Activated CD8-positive, alpha-beta T cell treated with anti-CD3 and anti-CD28 coated beads, Interleukin-2, amount 10 ng/mL, durations not matched to agents 7 days and 5 days (primary cell): ENCODE measurements at regions not wholly inside any gene's neighbourhood (a gene's known extent, or its start where the extent isn't known, plus 50 kb on each side); places are given as distances from the start of the nearest gene placed in this dataset.

Experiments used
- ATAC-seq: fragments of 150-1000 bp; cut with Tn5 transposase; one replicate; pipeline ENCODE4 v1.10.0; 2021; ENCODE audit warnings: moderate library complexity
- CTCF ChIA-PET: fragments of 350-600 bp; sonication (Branson Sonifier 250); formaldehyde crosslinking; loops from one replicate; lab custom pipeline; 2021; ENCODE audit warnings: antibody characterized with exemption; lab: Charles Lee
- POLR2A ChIA-PET: fragments of 350-600 bp; sonication (Branson Sonifier 250); formaldehyde crosslinking; loops from one replicate; lab custom pipeline; 2021; ENCODE audit warnings: antibody characterized with exemption; lab: Charles Lee
- DNase-seq: peaks from one replicate; pipeline ENCODE4 v3.0.0-alpha.2; 2020
- H3K27ac Mint-ChIP-seq: one replicate; pipeline ENCODE4 v1.8.0; 2021; ENCODE audit warnings: mild to moderate bottlenecking, mixed read lengths
- H3K27me3 Mint-ChIP-seq: one replicate; pipeline ENCODE4 v1.8.0; 2021; ENCODE audit warnings: low read depth, mixed read lengths
- H3K36me3 Mint-ChIP-seq: one replicate; pipeline ENCODE4 v1.8.0; 2021; ENCODE audit warnings: low read depth, mixed read lengths
- H3K4me1 Mint-ChIP-seq: one replicate; pipeline ENCODE4 v1.8.0; 2021; ENCODE audit warnings: low read depth, mixed read lengths
- H3K4me3 Mint-ChIP-seq: one replicate; pipeline ENCODE4 v1.8.0; 2021; ENCODE audit warnings: mild to moderate bottlenecking, mixed read lengths
- H3K9me3 Mint-ChIP-seq: one replicate; pipeline ENCODE4 v1.8.0; 2022; ENCODE audit warnings: mixed read lengths; ENCODE audit not compliant: insufficient read depth

DNA sequence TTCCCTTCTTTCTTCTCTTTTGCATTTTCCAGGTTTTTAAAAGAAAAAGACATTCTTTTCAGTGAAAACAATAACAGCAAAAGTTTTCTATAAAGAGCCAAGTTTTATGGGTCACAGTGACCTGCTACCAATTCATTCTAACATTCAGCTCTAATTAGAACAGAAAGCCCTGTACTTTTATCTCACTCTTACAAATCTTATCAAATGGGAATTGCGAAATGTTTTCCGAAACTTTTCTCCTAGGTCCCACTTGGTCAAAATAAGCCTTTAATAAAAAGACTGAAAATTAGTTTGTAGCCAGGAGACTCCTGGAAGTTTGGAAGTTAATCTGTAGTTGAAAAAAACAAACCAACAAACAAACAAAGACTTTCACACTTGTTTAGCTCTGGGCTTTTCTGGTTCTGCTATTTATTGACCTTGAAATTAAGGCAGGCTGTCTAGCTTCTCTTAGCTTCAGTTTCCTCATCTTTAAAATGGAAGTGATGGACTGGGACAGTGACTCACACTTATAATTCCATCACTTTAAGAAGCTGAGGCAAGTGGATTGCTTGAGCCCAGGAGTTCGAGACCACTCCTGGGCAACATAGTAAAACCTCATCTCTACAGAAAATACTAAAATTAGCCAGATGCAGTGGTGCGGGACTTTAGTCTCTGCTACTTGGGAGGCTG, 613.5 kb upstream of the CDH4 start:
- no peaks in the 10 kb centered on the region for H3K9me3 Mint-ChIP-seq
- H3K27me3 Mint-ChIP-seq = no peaks in the 10 kb centered on the region
- ChIA-PET CTCF (no interaction called here), POLR2A (no interaction called here)
- no peak overlapping the region for H3K4me3 Mint-ChIP-seq
- ATAC-seq (no peak), DNase-seq (no peak)
- H3K27ac Mint-ChIP-seq = no peak overlapping the region
- no peaks in the 10 kb centered on the region for H3K4me1 Mint-ChIP-seq
- H3K36me3 Mint-ChIP-seq = no peaks in the 10 kb centered on the region

DNA sequence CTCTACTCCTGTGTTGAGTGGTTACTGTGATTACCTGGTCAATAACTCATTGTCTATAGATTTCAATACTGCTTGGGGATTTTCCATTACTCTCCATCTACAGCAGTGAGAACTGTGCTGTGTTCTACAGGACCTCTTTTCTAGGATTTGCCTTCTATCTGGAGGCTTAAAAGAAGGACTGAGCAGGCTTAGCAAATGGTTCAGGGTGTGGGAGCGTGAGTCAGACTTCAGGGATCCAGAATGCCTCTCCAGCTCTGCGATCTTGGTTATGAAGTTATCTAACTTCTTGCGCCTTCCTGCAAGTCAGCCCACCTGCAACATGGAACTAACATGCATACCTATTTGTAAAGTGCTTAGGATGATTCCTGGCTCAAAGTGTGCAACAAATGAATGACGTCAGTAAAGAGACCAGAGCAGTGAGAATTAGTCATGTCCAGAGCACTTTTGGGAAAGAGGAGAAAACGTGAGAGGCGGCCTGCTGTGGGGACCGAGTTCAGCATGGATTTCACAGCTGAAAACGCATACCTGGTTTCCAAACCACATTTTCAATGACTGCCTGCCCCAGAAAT, 610.1 kb upstream of the CDH4 start:
- CTCF ChIA-PET = no interaction called here

DNA sequence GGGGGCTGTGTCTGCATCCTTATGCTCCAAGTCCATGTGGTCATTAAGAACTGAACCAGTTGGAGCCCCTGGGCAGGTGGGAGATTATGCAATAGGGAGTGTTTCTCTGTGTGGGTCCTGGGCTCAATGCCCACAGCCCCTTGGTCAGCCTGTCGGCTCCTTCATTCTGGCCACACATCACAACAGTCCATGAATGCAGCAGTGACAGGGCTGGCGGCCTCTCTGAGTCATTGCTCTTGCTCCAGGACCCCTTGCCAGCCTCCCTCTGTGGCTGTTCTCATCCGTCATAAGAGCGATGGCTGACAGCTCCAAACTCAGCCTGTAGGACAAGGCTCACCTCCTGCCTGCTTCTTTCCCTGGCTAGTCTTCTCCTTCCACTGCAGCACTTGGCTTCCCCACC, 609.5 kb upstream of the CDH4 start:
- ATAC-seq = no peak
- H3K4me3 Mint-ChIP-seq = no peak overlapping the region
- POLR2A ChIA-PET = no interaction called here

More for the DNA sequence above, 610.1 kb upstream of the CDH4 start:
- Mint-ChIP-seq H3K9me3 (no peaks in the 10 kb centered on the region), H3K4me3 (no peak overlapping the region), H3K27me3 (no peaks in the 10 kb centered on the region), H3K4me1 (no peaks in the 10 kb centered on the region), H3K36me3 (no peaks in the 10 kb centered on the region), H3K27ac (no peak overlapping the region)
- POLR2A ChIA-PET = no interaction called here
- ATAC-seq (no peak), DNase-seq (no peak)

DNA sequence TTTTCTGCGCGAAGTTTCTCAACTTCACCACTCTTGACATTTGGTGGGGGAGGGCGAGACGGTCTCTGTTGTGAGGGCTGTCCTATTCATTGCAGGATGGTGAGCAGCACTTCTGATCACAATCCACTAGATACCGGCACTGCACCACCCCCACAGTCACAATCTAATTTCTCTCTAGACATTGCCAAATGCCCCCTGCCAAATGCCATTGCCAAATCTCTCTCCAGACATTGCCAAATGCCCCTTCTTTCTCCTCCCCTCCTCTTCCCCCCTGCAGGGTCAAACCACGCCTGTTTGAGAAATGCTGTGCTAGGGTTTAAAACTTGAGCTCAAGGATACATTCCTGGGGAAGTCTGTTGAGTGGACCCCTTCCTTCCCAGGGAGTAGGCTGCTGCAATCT, 603.5 kb upstream of the CDH4 start:
- ChIA-PET POLR2A (no interaction called here), CTCF (no interaction called here)
- no peak for ATAC-seq
- H3K9me3 Mint-ChIP-seq = no peaks in the 10 kb centered on the region
- H3K4me1 Mint-ChIP-seq = no peaks in the 10 kb centered on the region
- no peaks in the 10 kb centered on the region for H3K27me3 Mint-ChIP-seq
- H3K36me3 Mint-ChIP-seq = no peaks in the 10 kb centered on the region
- H3K4me3 Mint-ChIP-seq = no peak overlapping the region
- no peak overlapping the region for H3K27ac Mint-ChIP-seq
- DNase-seq = no peak

More for the DNA sequence above, 609.5 kb upstream of the CDH4 start:
- Mint-ChIP-seq H3K9me3 (no peaks in the 10 kb centered on the region), H3K27me3 (no peaks in the 10 kb centered on the region), H3K27ac (no peak overlapping the region), H3K36me3 (no peaks in the 10 kb centered on the region), H3K4me1 (no peaks in the 10 kb centered on the region)
- no peak for DNase-seq
- CTCF ChIA-PET = no interaction called here

DNA sequence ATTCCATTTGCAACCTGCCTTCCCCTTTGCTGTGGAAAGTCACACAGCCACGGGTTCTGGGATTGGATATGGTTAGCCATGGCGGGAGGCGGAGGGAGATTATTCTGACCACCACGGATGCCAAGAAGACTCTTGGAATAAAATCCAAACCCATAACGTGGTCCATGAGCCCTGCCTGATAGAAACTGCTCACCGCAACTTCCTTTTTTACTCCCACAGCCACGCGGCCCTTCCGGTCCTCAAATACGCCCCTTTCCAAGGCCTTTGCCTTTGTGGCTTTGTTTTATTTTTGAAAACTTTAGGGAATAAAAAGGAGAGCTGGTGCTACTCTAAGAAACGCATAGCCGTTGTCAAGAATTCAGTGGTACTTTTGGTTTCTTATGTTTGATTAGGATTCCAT, 602.5 kb upstream of the CDH4 start:
- DNase-seq (no peak), ATAC-seq (no peak)
- H3K27ac Mint-ChIP-seq = no peak overlapping the region
- ChIA-PET CTCF (no interaction called here), POLR2A (no interaction called here)
- no peaks in the 10 kb centered on the region for H3K36me3 Mint-ChIP-seq
- H3K27me3 Mint-ChIP-seq = no peaks in the 10 kb centered on the region
- H3K4me3 Mint-ChIP-seq = no peak overlapping the region
- H3K4me1 Mint-ChIP-seq = no peaks in the 10 kb centered on the region
- no peaks in the 10 kb centered on the region for H3K9me3 Mint-ChIP-seq

DNA sequence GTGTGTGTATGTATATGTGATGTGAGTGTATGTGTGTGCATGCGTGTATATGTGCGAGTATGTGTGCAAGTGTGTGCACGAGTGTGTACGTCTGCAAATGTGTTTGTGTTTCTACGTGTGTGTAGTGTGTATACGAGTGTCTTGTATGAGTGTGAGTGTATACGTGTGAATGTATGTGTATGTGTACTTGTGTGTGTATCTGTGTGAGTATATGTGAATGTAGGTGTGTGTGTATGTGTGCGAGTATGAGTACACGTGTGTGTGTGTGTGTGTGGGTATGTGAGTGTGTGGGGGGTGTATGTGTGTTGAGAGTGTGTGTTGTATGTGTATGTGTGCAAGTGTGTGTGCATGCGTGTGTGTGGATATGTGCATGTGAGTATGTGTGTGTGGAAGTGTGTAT, 602.0 kb upstream of the CDH4 start:
- POLR2A ChIA-PET = no interaction called here
- DNase-seq (no peak), ATAC-seq (no peak)
- Mint-ChIP-seq H3K27ac (no peak overlapping the region), H3K36me3 (no peaks in the 10 kb centered on the region), H3K27me3 (no peaks in the 10 kb centered on the region), H3K4me1 (no peaks in the 10 kb centered on the region), H3K9me3 (no peaks in the 10 kb centered on the region), H3K4me3 (no peak overlapping the region)
- CTCF ChIA-PET = no interaction called here

DNA sequence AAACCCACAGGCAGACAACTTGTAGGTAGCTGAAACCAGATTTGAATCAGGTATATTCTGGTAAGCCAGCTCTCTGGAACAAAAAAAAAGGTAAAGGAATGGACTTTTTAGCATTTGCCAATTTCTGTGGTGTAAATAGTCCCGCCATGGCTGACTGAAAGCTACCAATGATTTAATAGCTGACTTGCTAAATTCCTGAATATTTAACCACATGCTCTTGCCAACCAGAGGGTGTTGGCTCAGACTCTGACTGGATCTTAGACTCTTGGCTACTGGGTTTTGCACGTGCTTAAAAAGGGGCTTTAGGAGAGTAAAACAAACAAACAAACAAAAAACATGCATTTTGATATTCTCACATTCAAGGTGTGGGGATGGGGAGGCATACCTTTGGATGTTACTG, 600.0 kb upstream of the CDH4 start:
- no peaks in the 10 kb centered on the region for H3K4me1 Mint-ChIP-seq

DNA sequence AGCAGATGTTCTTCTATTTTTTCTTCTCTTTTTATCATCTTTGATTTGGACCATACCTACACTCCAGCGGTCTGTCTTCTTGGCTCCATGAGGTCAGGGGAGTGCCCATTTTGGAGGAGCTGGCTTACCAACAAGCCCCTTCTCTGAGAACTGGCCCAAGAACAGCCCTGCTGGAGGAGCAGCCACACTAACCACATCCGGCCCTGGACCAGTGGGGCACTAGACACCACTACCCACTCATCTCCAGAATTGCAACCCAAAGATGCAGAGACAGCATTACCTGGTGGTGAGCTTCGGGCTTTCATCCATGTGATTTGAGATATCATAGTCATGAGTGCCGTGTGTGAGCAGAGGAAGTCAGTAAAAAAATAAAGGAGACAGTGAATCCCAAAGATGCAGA, 599.4 kb upstream of the CDH4 start:
- Mint-ChIP-seq H3K4me1 (no peaks in the 10 kb centered on the region), H3K4me3 (no peak overlapping the region), H3K27ac (no peak overlapping the region), H3K9me3 (no peaks in the 10 kb centered on the region), H3K36me3 (no peaks in the 10 kb centered on the region), H3K27me3 (no peaks in the 10 kb centered on the region)
- ChIA-PET POLR2A (no interaction called here), CTCF (no interaction called here)
- DNase-seq = no peak
- ATAC-seq = no peak

More for the DNA sequence above, 600.0 kb upstream of the CDH4 start:
- ChIA-PET CTCF (no interaction called here), POLR2A (no interaction called here)
- Mint-ChIP-seq H3K36me3 (no peaks in the 10 kb centered on the region), H3K27ac (no peak overlapping the region), H3K4me3 (no peak overlapping the region), H3K27me3 (no peaks in the 10 kb centered on the region), H3K9me3 (no peaks in the 10 kb centered on the region)
- ATAC-seq (no peak), DNase-seq (no peak)

DNA sequence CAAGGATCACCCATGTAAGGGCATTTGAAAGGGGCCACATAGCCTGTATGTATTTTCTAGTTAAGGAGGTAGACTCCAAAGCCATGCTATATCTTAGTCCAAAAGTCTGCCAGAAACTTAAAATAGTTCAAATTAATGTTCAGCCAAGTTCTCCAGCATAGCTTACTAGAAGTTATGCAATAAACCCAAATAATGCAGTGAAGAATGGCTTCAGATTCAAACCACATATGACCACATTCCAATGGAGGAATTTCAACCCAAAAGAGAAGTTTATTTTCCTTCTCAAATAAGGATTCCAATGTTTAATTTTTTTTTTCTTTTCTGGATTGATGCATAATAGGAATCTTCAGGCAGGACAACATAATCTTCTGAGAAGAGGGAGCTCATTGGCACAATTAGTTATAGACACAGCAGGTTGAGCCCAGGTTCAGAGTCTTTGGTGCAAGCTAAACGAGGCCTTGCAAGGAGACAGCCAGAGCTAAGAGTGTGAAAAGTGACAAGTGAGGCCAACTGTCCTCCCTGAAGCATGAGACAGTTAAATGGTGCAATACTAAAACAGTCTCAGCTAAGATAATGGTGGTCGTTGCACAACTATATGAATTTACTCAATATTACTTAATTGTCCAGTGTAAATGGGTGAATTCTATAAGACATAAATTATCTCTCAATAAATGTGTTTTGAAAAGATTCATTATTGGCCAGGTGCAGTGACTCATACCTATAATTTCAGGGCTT, 598.8 kb upstream of the CDH4 start:
- Mint-ChIP-seq H3K36me3 (no peaks in the 10 kb centered on the region), H3K27me3 (no peaks in the 10 kb centered on the region), H3K4me3 (no peak overlapping the region), H3K27ac (no peak overlapping the region), H3K9me3 (no peaks in the 10 kb centered on the region), H3K4me1 (no peaks in the 10 kb centered on the region)
- CTCF ChIA-PET = no interaction called here
- ATAC-seq = no peak
- POLR2A ChIA-PET = no interaction called here
- no peak for DNase-seq

DNA sequence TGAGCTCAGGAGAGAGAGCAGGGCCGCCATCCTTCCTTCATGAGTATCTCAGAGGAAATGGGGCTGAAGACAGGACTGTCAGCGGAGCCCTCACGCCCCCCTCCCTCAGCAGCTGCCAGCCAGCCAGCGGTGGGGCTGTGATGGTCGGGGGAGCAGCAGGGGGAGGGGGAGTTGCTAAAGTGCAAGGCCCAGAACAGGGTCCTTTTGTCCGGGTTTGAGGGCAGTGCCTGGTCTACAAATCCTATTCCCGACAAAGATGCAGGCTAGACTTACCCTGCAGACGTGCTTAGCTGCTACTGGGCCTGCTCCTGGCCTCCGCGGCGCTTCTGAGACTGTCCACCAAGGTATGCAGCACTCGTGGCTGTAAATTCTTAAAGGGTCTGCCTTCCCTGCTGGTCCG, 593.4 kb upstream of the CDH4 start:
- ATAC-seq (no peak), DNase-seq (no peak)
- Mint-ChIP-seq H3K4me1 (no peaks in the 10 kb centered on the region), H3K36me3 (no peaks in the 10 kb centered on the region), H3K9me3 (no peaks in the 10 kb centered on the region), H3K4me3 (no peak overlapping the region), H3K27ac (no peak overlapping the region), H3K27me3 (no peaks in the 10 kb centered on the region)
- CTCF ChIA-PET = interaction anchor here (0.7 kb wide), 1 partner anchor 1357 kb away, joined by 3 read pairs; no protein-coding TSS in a partner anchor
- POLR2A ChIA-PET = no interaction called here

DNA sequence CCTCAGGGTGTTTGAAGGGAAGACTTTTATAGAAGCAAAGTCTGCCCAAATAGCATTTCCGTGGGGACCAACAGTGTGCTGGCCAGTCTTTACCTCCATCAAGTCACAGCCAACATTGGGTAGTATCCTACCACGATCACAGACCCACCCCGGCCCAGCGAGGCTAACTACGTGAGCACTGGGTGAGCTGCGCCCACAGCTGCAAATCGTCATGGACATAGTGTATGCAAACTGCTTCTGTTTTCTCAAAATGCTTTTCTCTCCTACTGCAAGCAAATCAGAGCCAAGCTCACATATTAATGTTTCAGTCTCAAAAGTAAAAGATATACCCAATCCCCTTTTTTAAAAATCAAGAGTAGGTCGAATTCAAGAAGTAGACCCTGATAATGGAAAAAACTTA, 592.8 kb upstream of the CDH4 start:
- Mint-ChIP-seq H3K4me1 (no peaks in the 10 kb centered on the region), H3K27ac (no peak overlapping the region), H3K9me3 (no peaks in the 10 kb centered on the region), H3K27me3 (no peaks in the 10 kb centered on the region), H3K36me3 (no peaks in the 10 kb centered on the region), H3K4me3 (no peak overlapping the region)
- POLR2A ChIA-PET = no interaction called here
- DNase-seq (no peak), ATAC-seq (no peak)
- CTCF ChIA-PET = interaction anchor here (0.7 kb wide), 1 partner anchor 1357 kb away, joined by 3 read pairs; no protein-coding TSS in a partner anchor

DNA sequence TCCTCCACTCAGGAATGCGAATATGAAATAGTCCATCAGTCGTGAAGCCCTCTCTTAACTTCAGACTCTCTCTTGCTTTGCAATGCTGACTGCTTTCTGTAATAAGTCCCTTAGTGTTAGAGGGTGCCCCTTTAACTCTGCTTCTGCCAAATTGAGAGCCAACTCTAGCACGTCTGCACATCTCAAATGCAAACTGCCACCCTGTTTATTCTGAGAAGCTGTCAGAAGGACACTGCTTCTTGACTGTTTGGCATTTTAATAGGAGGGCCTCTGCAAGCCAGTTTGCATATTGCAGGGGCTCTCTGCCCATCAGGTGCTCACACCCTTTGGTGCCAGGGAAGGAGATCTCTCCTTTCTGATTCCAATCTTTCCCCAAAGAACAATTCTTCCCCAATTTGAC, 589.8 kb upstream of the CDH4 start:
- DNase-seq (no peak), ATAC-seq (no peak)
- CTCF ChIA-PET = no interaction called here
- Mint-ChIP-seq H3K27ac (no peak overlapping the region), H3K27me3 (no peaks in the 10 kb centered on the region), H3K36me3 (no peaks in the 10 kb centered on the region), H3K4me3 (no peak overlapping the region), H3K4me1 (no peaks in the 10 kb centered on the region), H3K9me3 (no peaks in the 10 kb centered on the region)
- POLR2A ChIA-PET = no interaction called here
